GOT3 (cell line): ENCODE measurements at regions not wholly inside any gene's neighbourhood (a gene's known extent, or its start where the extent isn't known, plus 50 kb on each side); places are given as distances from the start of the nearest gene placed in this dataset.

Source experiments
- DNase-seq: peaks from one replicate; lab custom pipeline; 2025; ENCODE audit warnings: mixed read lengths; lab: John Stamatoyannopoulos, UW

GRCh38 chr5:3954633-3955032 lies 359.0 kb downstream of the IRX1 start:
- no peak for DNase-seq

DNA sequence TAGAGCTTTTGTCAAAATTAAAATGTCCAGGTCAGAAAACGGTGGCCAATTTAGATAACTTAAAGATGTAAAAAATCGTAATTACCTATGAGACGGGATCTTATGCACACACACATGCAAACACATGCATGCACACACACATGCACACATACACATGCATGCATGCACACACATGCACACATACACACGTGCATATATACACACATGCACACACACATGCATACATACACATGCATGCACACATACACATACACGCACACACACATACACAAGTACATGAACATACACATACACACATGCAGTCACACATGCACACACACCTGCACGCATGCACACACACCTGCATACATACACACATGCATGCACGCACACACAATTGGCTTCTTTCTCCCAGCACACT lies 362.0 kb downstream of the IRX1 start:
- DNase-seq: no peak

DNA sequence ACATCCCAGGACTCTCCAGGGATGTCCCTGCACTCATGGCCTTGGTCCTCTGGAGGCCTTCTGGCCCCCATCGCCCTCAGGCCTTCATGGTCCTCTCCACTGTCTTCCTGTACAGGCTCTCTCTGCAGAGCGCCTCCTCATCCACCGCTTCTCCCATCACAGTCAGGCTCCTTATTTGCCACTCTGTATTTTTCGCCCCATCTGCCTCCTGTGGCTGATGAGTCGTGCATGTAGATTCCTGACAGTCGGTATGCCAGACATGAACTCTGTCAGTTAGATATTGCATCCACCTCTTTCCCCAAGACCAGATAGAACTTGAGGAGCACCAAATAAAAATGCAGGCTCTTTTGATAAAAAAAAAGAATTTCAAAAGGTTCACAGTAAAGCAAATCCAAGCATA lies 362.8 kb downstream of the IRX1 start:
- DNase-seq: no peak

DNA sequence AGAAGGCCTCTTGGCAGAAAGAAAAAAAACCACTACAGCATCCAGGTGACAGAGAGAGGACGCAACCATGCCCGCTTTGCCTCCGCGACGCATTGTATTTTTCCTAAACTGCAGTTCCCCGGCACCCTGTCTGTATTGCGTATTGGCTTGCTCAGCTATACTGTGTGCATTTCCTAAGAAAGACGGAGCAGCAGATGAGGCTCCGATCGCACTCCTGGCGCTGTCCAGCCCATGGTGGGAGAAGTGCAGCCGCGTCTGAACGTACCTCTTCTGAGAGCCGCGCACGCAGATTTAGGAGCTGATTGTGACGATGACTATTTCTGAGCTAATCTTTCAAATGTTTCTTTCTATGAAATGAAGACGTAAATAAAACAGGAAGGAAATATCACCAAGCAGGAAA lies 366.5 kb downstream of the IRX1 start:
- DNase-seq: no peak

DNA sequence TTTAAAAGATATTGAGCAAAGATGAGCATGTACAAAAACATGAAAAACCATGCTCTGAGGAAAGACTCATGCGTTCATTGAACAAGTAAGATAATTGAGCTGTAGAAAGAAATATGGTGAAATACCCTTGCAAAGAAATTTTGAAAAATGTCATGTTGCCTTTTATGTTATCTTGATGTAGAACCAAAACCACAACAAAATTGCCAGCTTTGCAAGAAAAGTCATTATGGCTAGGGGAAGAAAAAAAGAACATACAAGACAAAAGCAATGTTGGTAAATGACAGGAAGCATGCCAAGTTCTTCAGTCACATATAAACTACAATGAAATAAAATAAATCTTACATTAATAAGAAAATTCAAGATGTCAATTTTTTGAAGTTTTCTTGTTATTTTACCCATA lies 368.0 kb downstream of the IRX1 start:
- no peak for DNase-seq

DNA sequence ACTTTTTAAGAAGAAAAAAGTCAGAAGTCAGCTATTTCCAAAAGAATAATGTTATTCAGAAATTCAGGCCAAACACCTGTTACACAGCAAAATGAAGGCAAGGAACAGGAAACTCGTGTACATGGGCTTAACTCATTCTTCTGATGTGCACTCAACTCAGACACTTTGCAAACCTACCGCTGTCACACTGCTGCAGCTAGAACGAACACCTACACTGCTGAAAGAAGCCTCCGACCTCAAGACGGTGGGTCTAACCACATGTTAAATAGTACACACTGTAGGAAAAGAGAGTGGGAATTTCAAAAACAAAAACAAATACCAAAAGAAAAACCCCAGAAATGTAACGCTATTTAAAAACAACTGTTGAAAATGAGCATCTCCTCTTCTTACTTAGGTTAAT lies 384.5 kb downstream of the IRX1 start:
- DNase-seq: no peak

DNA sequence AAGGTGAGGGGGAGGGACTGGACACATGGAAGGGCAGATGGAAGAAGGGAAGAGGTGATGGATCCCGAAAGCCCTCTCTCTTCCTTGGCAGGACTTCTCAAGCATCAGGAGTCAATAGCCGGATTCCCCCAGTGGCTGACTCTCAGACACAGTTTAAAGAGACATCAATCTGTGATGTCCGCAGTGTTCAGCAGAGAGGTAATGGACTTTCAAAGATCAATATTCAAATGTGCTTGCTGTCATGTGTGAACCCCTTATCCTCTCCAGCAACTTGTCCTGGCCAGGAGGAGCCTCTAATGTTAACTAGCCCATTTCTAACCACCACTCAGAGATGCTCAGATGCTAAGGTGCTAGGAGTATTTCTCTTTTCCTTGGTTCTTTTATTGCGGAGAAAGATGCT lies 392.2 kb downstream of the IRX1 start:
- DNase-seq: no peak

- DNase-seq: no peak
Observed at GRCh38 chr5:3993856-3994473, 398.3 kb downstream of the IRX1 start.

- DNase-seq: no peak
Observed at GRCh38 chr5:3994628-3995027, 399.0 kb downstream of the IRX1 start.

DNA sequence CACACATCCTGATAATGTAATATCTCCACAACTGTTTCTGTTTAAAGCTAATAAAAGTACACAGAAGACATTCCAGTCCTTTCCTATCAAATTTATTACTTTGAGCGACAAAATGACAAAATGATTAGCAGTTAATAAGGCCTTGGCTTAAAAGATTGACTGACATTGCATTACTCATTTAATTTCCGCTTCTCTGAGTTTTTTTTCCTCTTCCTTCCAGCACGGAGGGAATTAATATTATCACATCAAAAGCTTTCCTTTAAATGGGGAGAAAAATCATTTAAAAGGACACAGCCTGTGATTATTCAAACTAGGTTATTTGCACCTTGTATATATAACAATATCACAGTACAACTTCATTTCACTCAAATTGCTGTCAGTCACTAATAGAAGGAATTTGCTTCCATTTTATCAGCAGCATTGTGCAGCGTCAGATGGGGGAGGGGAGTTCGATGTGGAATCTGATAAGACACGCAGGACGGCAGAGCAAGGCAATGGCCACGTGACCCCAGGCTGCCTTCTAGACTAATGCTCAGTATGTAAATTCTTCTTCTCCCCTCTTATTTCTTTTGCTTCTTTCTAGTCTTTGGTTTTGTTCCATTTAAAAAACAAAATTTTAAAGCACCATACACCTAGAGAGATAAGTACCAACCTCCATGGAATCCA lies 400.5 kb downstream of the IRX1 start:
- no peak for DNase-seq

DNA sequence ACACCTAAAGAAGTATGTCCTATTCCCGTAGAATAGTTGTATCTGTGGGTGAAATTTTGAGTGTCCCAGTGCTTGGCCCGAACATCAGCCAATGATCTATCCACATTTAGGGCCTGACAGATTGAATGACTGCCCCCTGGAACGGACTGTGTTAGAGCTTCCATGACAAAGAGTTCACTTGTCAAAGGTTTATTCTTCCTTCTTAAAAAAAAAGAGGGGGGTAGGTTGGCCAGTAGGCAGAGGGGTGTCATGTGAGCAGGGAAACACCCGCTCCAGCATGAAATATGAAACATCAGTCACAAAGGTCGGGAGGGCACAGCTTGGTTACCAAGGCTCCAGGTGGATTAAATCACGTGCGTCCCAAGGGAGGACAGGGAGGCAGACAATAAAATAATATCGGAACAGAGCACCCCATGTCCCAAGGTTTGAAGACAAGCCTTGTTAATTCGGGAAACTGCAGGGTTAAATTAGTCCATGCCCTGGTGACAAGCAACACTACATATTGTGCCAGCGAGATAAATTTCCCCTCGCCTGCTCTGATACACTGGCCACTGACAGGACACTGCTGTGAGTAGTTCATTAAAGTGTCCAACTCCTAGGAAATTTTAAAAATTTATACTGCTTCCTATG lies 401.2 kb downstream of the IRX1 start:
- no peak for DNase-seq

DNA sequence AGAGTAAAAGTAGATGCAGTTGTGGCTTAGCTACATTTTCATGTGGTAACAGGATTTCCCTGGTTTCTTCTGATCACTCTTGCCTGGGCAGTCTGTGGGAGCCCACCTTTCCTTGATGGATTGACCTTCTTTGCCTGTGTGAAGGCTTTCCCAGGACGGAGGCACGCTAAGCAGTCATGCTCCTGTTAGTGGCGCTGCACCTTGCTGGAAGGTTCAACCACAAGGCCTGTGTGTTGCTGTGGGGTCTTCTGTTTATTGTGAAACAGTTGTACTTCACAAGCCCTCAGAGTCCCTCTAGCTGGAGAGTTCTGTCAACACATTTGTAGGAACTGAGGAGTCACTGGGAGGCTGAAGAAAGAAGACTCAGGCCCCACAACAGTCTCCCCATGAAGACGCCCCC lies 402.0 kb downstream of the IRX1 start:
- no peak for DNase-seq

GRCh38 chr5:3999929-4000328 lies 404.3 kb downstream of the IRX1 start:
- DNase-seq: no peak

DNA sequence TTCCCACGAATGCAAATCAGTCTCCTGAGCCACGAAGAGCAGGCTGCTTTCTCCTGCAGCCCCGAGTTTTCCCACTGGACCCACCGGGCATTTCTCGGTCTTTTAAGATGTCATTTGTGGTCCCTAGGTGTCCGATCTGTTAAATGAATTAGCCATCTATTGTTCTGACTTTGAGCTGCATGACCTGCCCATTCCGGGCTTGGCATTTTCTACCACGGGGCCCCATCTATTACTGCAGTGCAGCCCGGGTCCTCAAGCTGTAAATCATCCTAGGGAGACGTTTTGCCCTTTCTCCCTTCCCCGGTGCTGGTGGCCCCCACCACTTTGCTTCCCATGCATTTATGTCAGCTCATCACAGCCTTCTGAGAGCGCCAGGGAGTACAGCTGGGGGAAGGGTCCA lies 405.4 kb downstream of the IRX1 start:
- DNase-seq: no peak

DNA sequence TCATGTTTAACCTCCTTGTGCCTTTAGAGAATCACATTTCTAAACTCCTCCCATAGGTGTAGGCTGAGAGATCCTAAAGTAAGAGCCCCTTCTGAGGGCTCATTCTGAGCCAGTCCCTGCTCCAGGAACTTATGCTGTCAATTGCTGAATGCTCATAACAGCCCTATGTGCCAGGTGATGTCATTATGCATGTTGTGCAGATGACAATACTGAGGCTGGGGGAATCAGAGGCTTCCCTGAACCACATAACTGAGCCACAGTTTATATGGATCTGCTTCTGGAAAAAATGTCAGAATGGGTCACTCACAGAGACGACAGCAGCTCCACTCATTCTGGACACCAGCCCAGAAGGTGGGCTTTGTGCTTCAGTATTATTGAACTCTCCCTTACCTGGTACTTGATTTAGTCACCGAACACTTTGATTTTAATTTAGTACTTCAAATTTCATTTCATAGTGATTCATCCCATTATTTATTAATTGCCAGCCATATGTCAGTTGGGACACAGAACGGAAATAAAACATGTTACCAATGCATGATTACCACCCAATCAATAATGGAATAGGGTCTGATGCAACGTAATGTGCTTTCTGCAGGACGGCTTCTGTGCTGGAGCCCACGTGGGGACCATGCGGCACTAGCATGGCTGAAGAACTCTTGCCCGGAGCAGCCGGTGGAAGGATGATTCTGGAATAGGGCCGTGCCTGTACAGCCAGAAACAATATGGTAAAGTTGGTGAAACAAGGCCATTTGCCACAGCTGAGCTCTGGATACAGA lies 406.3 kb downstream of the IRX1 start:
- no peak for DNase-seq

GRCh38 chr5:4005335-4005734 lies 409.7 kb downstream of the IRX1 start:
- DNase-seq: no peak

GRCh38 chr5:4007001-4007400 lies 411.4 kb downstream of the IRX1 start:
- no peak for DNase-seq

DNA sequence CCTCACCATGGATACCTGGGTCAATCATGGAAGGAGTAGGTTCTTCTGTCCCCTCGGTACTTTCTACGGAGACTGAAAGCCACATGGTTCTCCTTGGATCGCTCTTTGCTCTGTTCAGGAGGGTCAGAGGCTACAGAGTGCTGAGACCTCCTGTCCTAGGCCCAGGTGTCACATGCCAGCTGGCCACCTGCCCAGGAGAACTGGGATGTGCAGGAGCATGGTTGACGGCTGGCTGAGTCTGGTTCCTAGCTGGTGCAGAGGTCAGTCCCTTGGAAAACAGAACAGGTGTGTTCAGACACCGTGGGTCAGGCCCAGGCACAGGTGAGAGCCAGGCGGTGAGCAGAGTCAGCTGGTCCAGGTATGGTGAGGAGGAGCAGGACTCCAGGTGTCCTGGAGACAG lies 416.3 kb downstream of the IRX1 start:
- DNase-seq: no peak

DNA sequence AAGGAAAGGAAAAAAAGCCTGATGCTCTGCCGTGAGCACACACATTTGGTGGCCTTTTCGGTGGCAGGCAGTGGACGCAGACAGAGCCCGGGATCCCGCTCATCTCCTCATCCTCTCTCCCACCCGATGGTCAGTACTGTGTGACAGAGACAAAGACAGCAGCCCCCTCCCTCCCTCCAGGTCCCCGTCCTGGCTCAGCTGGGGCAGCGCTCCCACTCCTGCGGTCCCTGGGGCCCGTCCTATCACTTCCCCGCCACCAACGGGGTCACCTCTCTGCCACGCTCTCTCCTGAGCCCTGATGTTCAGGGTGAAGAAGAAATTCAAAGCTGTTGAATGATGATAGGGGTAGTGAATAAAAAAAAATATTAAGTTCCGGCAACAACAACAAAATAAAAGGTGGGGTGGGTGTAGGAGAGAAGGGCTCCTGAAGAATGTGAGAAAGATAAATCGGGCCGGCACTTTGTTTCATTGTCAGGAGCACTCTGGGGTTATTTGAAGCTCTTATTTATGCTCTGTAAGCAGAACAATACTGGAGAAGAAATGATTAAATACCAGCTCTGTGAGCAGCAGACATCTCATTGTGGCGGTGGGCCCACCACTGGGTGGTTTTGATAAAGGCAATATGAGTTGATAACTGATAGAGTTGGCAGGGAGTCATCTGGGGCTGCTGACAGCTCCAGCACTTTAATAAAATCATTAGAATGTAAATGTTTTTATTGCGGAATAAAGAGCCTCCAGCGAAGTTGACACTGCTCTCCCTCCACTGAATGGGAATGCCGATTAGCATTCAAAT lies 417.7 kb downstream of the IRX1 start:
- no peak for DNase-seq

DNA sequence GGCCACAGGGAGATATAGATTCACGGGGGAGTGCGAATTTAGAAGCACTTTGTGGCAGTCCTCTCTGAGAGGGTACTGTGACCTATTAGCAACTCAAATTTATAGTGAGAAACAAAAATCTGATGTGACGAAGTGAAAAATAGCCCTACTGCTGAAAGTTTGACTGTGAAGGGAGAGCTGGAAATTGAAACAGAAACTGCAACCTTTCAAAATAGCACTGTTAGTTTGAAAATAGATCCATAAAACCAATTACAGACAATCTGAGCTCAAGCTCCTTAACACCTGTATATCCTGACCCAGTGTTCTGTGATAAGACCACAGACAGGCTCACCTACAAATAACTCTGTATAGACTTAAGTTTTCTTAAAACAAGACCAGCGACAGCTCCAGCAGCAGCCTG lies 420.1 kb downstream of the IRX1 start:
- no peak for DNase-seq

GRCh38 chr5:4017076-4017803 lies 421.6 kb downstream of the IRX1 start:
- DNase-seq: no peak
